Activated T-cell treated with anti-CD3 and anti-CD28 coated beads, Interleukin-2, amount 50 U/mL, for 72 hours (primary cell): ENCODE measurements at regions not wholly inside any gene's neighbourhood (a gene's known extent, or its start where the extent isn't known, plus 50 kb on each side); places are given as distances from the start of the nearest gene placed in this dataset.

Experiments
- ATAC-seq, 2 donors: fragments of 150-1000 bp; cut with Tn5 transposase; replicated peaks in 1 of 2; 2 replicates each; pipeline ENCODE4 v1.10.0; 2021; ENCODE audit warnings: moderate library complexity in 2 of 2, mild to moderate bottlenecking in 1 of 2
- DNase-seq, 2 donors: peaks; one replicate each; pipeline ENCODE4 v3.0.0; 2021 to 2022; ENCODE audit warnings: mixed read lengths in 1 of 2
- H3K27ac Mint-ChIP-seq: one replicate; pipeline ENCODE4 v1.8.0; 2022; ENCODE audit warnings: mild to moderate bottlenecking, moderate library complexity, mixed read lengths
- H3K27me3 Mint-ChIP-seq: one replicate; pipeline ENCODE4 v1.8.0; 2022; ENCODE audit warnings: low read depth, mixed read lengths
- H3K36me3 Mint-ChIP-seq, 2 donors: one replicate each; pipeline ENCODE4 v1.8.0; 2022; ENCODE audit warnings: mixed read lengths in 2 of 2, mild to moderate bottlenecking in 1 of 2; ENCODE audit not compliant: insufficient read depth in 2 of 2
- H3K4me1 Mint-ChIP-seq: one replicate; pipeline ENCODE4 v1.8.0; 2022; ENCODE audit warnings: low read depth, mixed read lengths
- H3K4me3 Mint-ChIP-seq, 2 donors: one replicate each; pipeline ENCODE4 v1.8.0; 2022; ENCODE audit warnings: mild to moderate bottlenecking in 2 of 2, mixed read lengths in 2 of 2, moderate library complexity in 2 of 2
- H3K9me3 Mint-ChIP-seq, 2 donors: one replicate each; pipeline ENCODE4 v1.8.0; 2022; ENCODE audit warnings: mixed read lengths in 2 of 2

DNA sequence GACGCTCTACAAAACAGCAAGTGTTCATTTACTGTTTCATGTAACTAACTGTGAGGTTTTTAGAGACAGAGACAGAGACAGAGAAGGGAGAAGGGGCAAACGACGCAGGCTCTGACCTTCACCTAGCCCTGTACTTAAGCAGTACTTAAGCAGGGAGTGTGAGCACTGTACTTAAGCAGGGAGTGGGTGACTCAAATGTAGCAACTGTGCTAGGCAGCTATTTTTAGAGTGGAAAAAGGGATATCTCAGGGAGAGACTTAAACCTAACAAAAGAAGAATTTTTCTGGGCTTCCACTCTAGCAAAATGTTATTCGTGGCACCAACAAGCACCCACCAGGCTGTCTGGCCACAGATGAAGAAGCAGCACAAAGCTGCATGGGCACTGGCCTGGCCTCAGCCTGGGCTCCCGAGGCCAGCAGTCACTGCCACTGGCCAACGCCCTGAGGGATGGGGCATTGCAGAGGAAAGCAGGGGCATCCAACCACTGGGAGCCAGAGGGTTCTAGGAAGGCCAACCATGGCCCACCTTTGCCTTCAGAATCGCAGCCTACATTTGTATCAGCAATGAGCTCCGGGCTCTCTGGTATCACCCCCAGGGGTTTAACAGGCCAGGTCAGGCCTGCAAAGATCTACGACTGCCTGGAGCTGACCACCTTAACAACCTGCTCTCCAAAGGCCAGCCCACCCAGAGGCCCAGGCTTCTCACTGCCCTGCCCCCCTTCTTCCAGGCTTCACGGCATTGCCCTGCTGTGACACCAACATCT is 154.3 kb downstream of the TTC32 start:
- DNase-seq (no peak), ATAC-seq (no peak)
- H3K4me1 Mint-ChIP-seq = no peaks in the 10 kb centered on the region
- no peaks in the 10 kb centered on the region for H3K36me3 Mint-ChIP-seq
- H3K27me3 Mint-ChIP-seq = peaks cover 6% of the 10 kb centered on the region
- no peak overlapping the region for H3K27ac Mint-ChIP-seq
- H3K9me3 Mint-ChIP-seq = no peaks in the 10 kb centered on the region
- no peak overlapping the region for H3K4me3 Mint-ChIP-seq

DNA sequence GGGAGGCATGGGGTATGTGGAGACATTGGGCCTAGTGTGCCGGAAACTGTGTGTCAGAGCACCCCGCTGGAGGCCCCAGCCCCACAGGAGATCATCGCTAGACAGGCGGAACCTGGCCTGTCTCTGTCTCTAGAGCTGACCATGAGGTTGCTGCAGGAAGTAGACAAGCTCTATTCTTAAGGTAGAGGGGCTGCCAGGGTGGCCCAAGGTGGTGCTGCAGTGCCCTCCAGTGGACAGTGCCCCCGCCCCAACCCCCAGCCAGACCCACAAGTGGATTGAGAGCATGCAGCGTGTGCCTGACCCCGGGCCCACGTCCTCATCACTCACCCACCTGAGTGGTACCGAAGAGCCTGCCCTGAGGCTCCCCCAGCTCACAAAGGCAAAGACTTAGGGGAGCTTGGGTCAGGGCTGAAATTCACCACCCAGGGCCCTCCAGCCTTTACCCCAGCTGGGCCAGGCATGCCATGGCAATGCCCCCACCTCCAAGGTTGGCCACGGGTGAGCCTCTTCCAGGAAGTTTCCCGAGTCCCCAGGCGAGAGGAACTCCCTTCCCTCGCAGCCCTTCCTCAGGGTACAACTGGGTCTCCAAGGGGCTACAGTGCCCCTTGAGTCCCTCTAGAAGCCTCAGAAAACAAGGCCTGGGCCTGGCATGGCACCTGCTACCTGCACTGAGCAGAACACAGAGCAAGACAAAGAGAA is 155.0 kb downstream of the TTC32 start:
- Mint-ChIP-seq H3K27me3 (peaks cover 6% of the 10 kb centered on the region), H3K4me3 (no peak overlapping the region), H3K27ac (no peak overlapping the region), H3K4me1 (no peaks in the 10 kb centered on the region), H3K36me3 (no peaks in the 10 kb centered on the region), H3K9me3 (no peaks in the 10 kb centered on the region)
- ATAC-seq (peak; percentile 23 to 25), DNase-seq (peak; percentile 16 to 20)

DNA sequence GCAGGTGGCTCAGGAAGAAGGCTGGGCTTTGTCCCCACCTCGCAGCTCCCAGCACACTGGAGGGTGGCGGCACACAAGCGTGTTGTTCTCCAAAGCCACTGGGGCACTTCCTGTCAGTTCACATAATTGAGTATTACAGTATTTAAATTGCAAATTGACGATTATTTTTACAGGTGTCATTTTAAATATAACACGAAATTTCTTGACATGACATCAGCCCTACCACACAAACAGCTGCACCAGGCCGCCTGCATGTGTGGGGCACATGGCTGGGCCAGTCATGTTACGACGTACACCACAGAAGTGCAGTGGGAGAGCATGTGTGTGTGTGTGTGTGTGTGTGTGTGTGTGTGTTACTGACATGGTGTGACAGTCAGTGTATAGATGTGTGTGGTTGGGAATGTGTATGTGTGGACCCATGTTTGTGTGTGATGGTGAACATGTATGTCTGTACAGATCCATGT is 155.6 kb downstream of the TTC32 start:
- Mint-ChIP-seq H3K27me3 (peaks cover 6% of the 10 kb centered on the region), H3K4me3 (no peak overlapping the region), H3K9me3 (no peaks in the 10 kb centered on the region), H3K27ac (no peak overlapping the region), H3K4me1 (no peaks in the 10 kb centered on the region), H3K36me3 (no peaks in the 10 kb centered on the region)
- ATAC-seq = no peak
- DNase-seq = no peak

DNA sequence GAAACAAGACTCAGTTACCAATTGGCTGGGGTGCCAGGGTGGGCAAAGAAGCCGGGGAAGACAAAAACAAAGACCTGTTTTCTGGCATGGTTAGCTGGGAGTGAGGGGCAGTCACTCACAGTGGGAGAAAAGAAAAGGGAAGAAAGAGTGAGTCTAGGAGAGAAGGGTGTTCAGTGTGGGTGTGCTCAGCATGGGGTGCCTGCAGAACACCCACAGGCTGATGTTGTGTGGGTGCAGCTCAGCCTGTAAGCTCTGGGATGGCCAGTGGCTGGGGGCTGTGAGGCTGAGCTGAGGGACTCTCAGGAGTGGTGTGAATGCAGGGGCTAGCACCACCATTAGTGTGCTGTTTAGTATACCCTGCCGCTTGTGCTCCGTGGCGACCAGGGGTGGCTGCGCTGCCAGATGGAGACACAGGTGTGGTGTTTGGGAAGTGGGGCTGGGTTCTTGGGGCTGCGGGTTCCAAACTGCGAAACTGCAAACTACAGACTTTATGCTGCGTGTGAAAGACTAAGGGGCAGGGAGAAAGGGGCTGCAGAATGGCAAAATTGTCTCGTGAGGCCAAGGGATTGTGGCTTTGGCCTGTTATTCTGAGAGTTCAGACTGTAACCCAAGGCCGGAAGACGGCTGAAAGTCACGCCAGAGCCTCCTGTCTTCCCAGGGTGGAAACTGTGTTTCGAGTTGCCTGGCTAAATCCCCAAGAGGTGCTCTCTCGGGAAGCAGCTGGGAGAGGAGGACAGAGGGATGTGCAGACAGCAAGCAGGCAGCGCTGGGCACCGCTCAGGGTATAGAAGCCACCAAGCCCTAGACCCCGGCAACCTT is 156.3 kb downstream of the TTC32 start:
- H3K9me3 Mint-ChIP-seq = no peaks in the 10 kb centered on the region
- DNase-seq = no peak
- H3K36me3 Mint-ChIP-seq = no peaks in the 10 kb centered on the region
- no peak overlapping the region for H3K27ac Mint-ChIP-seq
- no peak overlapping the region for H3K4me3 Mint-ChIP-seq
- no peaks in the 10 kb centered on the region for H3K4me1 Mint-ChIP-seq
- ATAC-seq = no peak
- H3K27me3 Mint-ChIP-seq = peaks cover 6% of the 10 kb centered on the region

DNA sequence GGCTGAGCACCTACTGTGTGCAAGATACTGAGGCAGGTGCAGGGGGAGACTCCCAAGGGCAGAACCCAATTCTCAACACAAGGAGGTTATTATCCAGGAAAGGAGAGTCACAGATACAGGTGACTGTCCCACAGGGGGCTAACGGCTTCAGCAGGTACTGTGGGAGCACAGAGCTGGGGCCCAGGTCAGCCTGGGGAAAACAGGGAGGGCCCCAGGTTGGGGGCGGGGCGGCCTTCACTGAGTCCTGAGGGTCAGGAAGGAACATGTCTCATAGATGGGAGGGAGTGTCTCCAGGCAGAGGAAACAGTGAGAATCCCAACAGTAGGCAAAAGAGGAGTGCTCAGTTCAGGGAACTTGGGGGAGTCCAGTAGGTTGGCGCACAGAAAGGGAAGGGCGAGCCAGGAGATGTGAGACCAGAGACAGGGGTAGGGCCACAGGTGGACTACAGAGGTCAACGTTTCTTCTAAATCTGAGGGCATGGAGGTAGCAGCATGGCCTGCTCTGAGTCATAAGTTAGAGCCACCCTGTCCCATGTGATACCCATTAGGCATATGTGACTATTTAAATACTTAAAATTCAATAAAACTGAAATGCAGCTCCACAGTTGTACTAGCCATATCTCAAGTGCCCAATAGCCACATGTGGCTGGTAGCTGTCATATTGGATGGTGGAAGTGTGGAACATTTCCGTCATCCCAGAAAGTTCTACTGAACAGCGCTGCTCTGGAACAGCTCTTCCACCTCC is 157.2 kb downstream of the TTC32 start:
- no peaks in the 10 kb centered on the region for H3K9me3 Mint-ChIP-seq
- H3K4me3 Mint-ChIP-seq = no peak overlapping the region
- no peak overlapping the region for H3K27ac Mint-ChIP-seq
- ATAC-seq = no peak
- no peak for DNase-seq
- H3K36me3 Mint-ChIP-seq = no peaks in the 10 kb centered on the region
- H3K4me1 Mint-ChIP-seq = no peaks in the 10 kb centered on the region
- peaks cover 6% of the 10 kb centered on the region for H3K27me3 Mint-ChIP-seq

DNA sequence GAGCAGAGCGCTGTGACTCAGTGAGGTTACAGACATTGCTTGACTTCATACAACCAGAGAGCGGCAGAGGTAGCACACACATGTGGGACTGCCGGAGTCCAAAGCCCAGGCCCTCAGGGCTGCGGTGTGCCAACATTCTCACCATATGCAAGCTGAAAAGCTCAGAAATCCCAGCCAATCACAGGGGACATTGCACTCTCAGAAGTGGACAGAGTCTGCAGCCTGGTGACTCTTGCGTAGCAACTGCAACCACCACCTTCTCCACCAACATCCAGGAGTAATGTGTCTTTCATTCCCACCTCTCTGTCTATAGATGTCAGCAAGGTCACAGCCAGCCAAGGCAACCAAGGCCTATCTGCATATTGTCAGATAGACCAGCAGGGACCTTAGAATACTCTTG is 158.1 kb downstream of the TTC32 start:
- Mint-ChIP-seq H3K27ac (no peak overlapping the region), H3K4me3 (no peak overlapping the region), H3K9me3 (no peaks in the 10 kb centered on the region), H3K27me3 (peaks cover 9% of the 10 kb centered on the region), H3K36me3 (no peaks in the 10 kb centered on the region), H3K4me1 (no peaks in the 10 kb centered on the region)
- ATAC-seq (no peak), DNase-seq (no peak)

DNA sequence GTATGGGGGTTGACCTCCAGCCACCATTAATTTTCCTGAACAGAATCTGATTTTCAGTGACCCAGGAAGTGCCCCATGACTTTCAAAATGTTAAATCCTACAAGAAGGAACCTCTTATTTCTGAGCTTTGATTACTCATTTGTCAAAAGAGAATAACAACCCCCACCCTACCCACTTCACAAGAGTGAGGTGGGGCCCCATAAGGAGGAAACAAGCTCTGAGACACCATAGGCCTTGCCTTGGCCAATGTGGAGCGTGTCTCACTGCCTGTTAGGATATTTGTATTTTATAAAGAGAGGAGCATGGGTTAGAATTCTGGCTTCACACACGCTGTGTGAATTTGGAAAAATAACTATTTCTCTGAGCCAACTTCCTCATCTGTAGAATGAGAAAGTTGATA is 158.9 kb downstream of the TTC32 start:
- DNase-seq = no peak
- no peaks in the 10 kb centered on the region for H3K9me3 Mint-ChIP-seq
- peaks cover 16% of the 10 kb centered on the region for H3K27me3 Mint-ChIP-seq
- no peak overlapping the region for H3K4me3 Mint-ChIP-seq
- no peaks in the 10 kb centered on the region for H3K4me1 Mint-ChIP-seq
- no peak overlapping the region for H3K27ac Mint-ChIP-seq
- no peak for ATAC-seq
- H3K36me3 Mint-ChIP-seq = no peaks in the 10 kb centered on the region

DNA sequence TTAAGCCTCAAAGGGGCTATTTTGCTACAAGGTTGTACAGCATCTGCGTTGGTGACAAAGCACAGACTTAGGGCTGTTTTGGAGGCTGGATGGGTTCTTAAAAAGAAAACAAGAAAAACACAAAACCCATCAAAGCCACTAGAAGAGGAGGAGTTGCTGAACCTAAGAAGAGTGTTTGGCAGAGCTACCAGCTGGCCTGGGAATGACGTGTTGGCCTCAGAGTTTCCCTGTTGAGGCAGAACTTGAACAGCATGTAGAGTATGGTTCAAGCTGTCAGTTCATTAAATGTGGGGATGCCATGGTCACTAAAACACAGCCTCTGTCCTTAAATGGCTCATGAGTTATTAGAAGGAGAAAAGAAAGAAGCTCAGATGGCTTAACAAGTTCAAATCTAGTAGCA is 162.5 kb downstream of the TTC32 start:
- no peak for ATAC-seq
- no peak for DNase-seq
- H3K36me3 Mint-ChIP-seq = no peaks in the 10 kb centered on the region
- no peak overlapping the region for H3K4me3 Mint-ChIP-seq
- H3K9me3 Mint-ChIP-seq = no peaks in the 10 kb centered on the region
- H3K27me3 Mint-ChIP-seq = peaks cover 18% of the 10 kb centered on the region
- no peaks in the 10 kb centered on the region for H3K4me1 Mint-ChIP-seq
- no peak overlapping the region for H3K27ac Mint-ChIP-seq

DNA sequence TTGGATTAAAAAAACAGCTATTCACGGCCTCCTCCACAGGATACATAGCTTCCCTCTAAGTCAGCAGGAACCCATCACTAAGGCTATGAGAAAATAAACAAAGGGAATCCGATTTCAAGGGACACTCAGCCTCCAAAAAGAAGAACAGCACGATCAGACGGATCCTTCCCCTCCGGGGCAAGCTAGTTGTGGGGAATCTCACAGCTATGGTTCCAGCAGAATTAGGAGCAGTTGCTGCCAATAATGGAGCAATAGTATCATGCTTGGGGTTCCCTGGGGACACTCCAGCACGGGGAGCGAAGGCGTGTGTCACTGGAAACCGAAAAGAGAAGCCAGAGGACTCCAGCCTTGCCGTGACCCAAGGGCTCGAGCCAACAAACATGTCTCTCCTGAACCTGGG is 163.1 kb downstream of the TTC32 start:
- no peak for ATAC-seq
- no peaks in the 10 kb centered on the region for H3K9me3 Mint-ChIP-seq
- H3K27ac Mint-ChIP-seq = no peak overlapping the region
- peaks cover 14% of the 10 kb centered on the region for H3K27me3 Mint-ChIP-seq
- no peak for DNase-seq
- H3K4me3 Mint-ChIP-seq = no peak overlapping the region
- no peaks in the 10 kb centered on the region for H3K36me3 Mint-ChIP-seq
- H3K4me1 Mint-ChIP-seq = no peaks in the 10 kb centered on the region

DNA sequence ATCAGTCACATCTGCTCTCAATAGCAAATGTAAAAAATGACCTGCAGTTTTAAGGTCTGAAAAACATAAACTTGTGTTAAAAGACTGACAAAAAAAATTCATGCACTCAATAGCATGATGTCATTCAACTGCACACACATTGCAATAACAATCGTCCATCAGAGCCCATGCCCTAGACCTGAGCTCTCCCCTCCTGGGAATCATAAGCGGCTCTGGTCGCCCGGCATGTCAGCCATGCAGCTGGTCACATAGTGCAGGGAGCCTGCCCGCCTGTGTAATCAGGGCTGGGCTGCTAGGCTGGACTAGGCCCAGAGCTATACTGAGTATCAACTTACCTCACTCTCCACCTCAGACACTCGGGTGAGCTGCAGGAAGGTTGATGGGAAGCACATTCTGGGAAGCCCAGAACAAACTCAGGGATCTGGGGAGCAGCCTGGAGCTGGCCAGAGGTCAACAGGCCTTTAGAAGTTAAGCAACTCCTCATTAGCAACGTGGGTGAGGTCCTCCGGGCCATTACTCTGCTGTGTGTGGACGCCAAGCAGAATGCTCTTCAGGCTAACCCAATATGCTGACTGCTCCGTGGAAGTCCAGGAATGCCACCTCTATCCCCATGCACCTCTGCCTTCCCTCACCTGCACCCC is 165.5 kb downstream of the TTC32 start:
- no peaks in the 10 kb centered on the region for H3K9me3 Mint-ChIP-seq
- DNase-seq (no peak), ATAC-seq (no peak)
- no peak overlapping the region for H3K4me3 Mint-ChIP-seq
- H3K36me3 Mint-ChIP-seq = no peaks in the 10 kb centered on the region
- peaks cover 16% of the 10 kb centered on the region for H3K27me3 Mint-ChIP-seq
- H3K27ac Mint-ChIP-seq = no peak overlapping the region
- H3K4me1 Mint-ChIP-seq = no peaks in the 10 kb centered on the region

DNA sequence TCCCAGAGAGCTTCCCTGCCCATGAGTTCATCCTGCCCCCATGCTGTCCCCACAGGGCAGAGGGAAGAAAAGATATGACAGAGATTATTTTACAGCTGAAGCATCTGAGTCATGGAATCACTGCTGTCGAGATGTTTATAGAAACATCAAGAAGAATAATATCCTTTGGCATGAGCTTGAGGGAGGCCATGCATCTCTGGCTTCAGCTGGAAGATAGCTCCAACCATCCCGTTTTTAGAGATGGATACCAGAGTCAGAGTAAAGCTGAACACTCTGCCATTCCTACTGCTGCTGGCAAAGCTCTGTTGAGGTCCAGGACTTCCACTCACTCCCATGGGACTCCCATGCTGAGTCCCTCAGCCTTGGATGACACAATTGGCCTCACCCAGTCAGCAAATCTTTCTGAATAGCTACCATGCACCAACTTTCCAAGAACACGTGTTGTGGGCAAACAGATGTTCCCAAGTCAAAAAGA is 167.8 kb downstream of the TTC32 start:
- DNase-seq (no peak), ATAC-seq (no peak)
- Mint-ChIP-seq H3K4me3 (no peak overlapping the region), H3K27ac (no peak overlapping the region), H3K9me3 (no peaks in the 10 kb centered on the region), H3K27me3 (peaks cover 16% of the 10 kb centered on the region), H3K36me3 (no peaks in the 10 kb centered on the region), H3K4me1 (no peaks in the 10 kb centered on the region)

DNA sequence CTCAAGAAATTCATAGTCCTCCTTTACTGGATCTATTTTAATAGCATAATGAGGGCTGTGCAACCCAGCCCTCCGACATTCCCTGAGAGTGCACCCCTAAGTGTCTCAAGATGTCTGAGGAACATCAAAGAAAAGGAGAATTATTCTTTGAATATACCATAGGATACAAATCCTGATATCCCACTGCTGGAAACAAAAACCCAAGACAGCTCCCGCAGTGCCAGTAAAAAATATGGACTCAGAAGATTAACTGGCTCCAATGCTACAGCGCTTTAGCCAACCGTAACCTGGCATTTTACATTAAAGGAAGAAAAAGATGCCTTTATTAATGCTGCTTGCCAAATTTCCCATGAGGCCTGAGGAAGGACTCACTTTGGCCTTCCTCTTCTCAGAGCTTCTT is 168.4 kb downstream of the TTC32 start:
- Mint-ChIP-seq H3K4me3 (no peak overlapping the region), H3K27me3 (peaks cover 11% of the 10 kb centered on the region), H3K27ac (no peak overlapping the region), H3K36me3 (no peaks in the 10 kb centered on the region), H3K4me1 (no peaks in the 10 kb centered on the region), H3K9me3 (no peaks in the 10 kb centered on the region)
- ATAC-seq (no peak), DNase-seq (no peak)
